ENCODE measurements at regions not wholly inside any gene's neighbourhood (a gene's known extent, or its start where the extent isn't known, plus 50 kb on each side); places are given as distances from the start of the nearest gene placed in this dataset.

- Histone ChIP-seq H3K4me2 (ENCODE audit: insufficient read depth, low read length) (no peak overlapping the region), H3K9me3 (ENCODE audit: insufficient read depth, low read length, severe bottlenecking) (peaks cover 2% of the 10 kb centered on the region), H3K4me3 (ENCODE audit: low read depth in 1 of 2, low read length in 2 of 2) (no peak overlapping the region), H3K79me2 (ENCODE audit: insufficient read depth, low read length) (no peaks in the 10 kb centered on the region), H3K27me3 (ENCODE audit: insufficient read depth, low read length, poor library complexity) (no peaks in the 10 kb centered on the region), H3K4me1 (ENCODE audit: insufficient read depth, low read length) (no peaks in the 10 kb centered on the region), H2AFZ (ENCODE audit: low read depth, low read length) (no peak overlapping the region), H3K27ac (ENCODE audit: low read length) (no peak overlapping the region), H3K9ac (ENCODE audit: low read depth, low read length) (no peak overlapping the region), H4K20me1 (ENCODE audit: insufficient read depth, low read length) (no peaks in the 10 kb centered on the region), H3K36me3 (ENCODE audit: insufficient read depth, low read length) (no peaks in the 10 kb centered on the region)
- no peak for ATAC-seq (ENCODE audit: insufficient read depth, low read depth)
- no peak for DNase-seq
- TF ChIP-seq CTCF (IDR thresholded peaks at IDR 0.05; ENCODE audit: borderline replicate concordance, extremely low read depth, low read length, poor library complexity, severe bottlenecking) (no peak), EZH2 (IDR thresholded peaks at IDR 0.05; ENCODE audit: borderline replicate concordance, low read depth, low read length, severe bottlenecking) (no peak)
Observed at GRCh38 chr4:154033921-154034320, 245.0 kb upstream of the SFRP2 start.

GRCh38 chr4:154032914-154033313 lies 244.0 kb upstream of the SFRP2 start:
- H3K4me1 ChIP-seq (ENCODE audit: insufficient read depth, low read length): no peaks in the 10 kb centered on the region
- no peak for TF ChIP-seq EZH2 (IDR thresholded peaks at IDR 0.05; ENCODE audit: borderline replicate concordance, low read depth, low read length, severe bottlenecking)
- TF ChIP-seq CTCF (IDR thresholded peaks at IDR 0.05; ENCODE audit: borderline replicate concordance, extremely low read depth, low read length, poor library complexity, severe bottlenecking): no peak
- no peaks in the 10 kb centered on the region for H3K36me3 ChIP-seq (ENCODE audit: insufficient read depth, low read length)
- H3K4me3 ChIP-seq (ENCODE audit: low read depth in 1 of 2, low read length in 2 of 2): no peak overlapping the region
- no peak overlapping the region for H3K9ac ChIP-seq (ENCODE audit: low read depth, low read length)
- no peak overlapping the region for H2AFZ ChIP-seq (ENCODE audit: low read depth, low read length)
- no peak overlapping the region for H3K4me2 ChIP-seq (ENCODE audit: insufficient read depth, low read length)
- no peaks in the 10 kb centered on the region for H3K27me3 ChIP-seq (ENCODE audit: insufficient read depth, low read length, poor library complexity)
- ATAC-seq (ENCODE audit: insufficient read depth, low read depth) (no peak), DNase-seq (no peak)
- H3K27ac ChIP-seq (ENCODE audit: low read length): no peak overlapping the region
- H3K79me2 ChIP-seq (ENCODE audit: insufficient read depth, low read length): no peaks in the 10 kb centered on the region
- peaks cover 2% of the 10 kb centered on the region for H3K9me3 ChIP-seq (ENCODE audit: insufficient read depth, low read length, severe bottlenecking)
- H4K20me1 ChIP-seq (ENCODE audit: insufficient read depth, low read length): no peaks in the 10 kb centered on the region

GRCh38 chr4:154030746-154031145 lies 241.9 kb upstream of the SFRP2 start:
- Histone ChIP-seq H3K4me1 (ENCODE audit: insufficient read depth, low read length) (no peaks in the 10 kb centered on the region), H3K36me3 (ENCODE audit: insufficient read depth, low read length) (no peaks in the 10 kb centered on the region), H3K9ac (ENCODE audit: low read depth, low read length) (no peak overlapping the region), H2AFZ (ENCODE audit: low read depth, low read length) (no peak overlapping the region), H3K4me3 (ENCODE audit: low read depth in 1 of 2, low read length in 2 of 2) (no peak overlapping the region), H3K27ac (ENCODE audit: low read length) (no peak overlapping the region), H3K27me3 (ENCODE audit: insufficient read depth, low read length, poor library complexity) (no peaks in the 10 kb centered on the region), H3K9me3 (ENCODE audit: insufficient read depth, low read length, severe bottlenecking) (peaks cover 2% of the 10 kb centered on the region), H4K20me1 (ENCODE audit: insufficient read depth, low read length) (no peaks in the 10 kb centered on the region), H3K79me2 (ENCODE audit: insufficient read depth, low read length) (no peaks in the 10 kb centered on the region), H3K4me2 (ENCODE audit: insufficient read depth, low read length) (no peak overlapping the region)
- TF ChIP-seq EZH2 (IDR thresholded peaks at IDR 0.05; ENCODE audit: borderline replicate concordance, low read depth, low read length, severe bottlenecking) (no peak), CTCF (IDR thresholded peaks at IDR 0.05; ENCODE audit: borderline replicate concordance, extremely low read depth, low read length, poor library complexity, severe bottlenecking) (no peak)
- DNase-seq (no peak), ATAC-seq (ENCODE audit: insufficient read depth, low read depth) (no peak)

GRCh38 chr4:154030152-154030551 lies 241.3 kb upstream of the SFRP2 start:
- H4K20me1 ChIP-seq (ENCODE audit: insufficient read depth, low read length): no peaks in the 10 kb centered on the region
- H2AFZ ChIP-seq (ENCODE audit: low read depth, low read length): no peak overlapping the region
- no peaks in the 10 kb centered on the region for H3K79me2 ChIP-seq (ENCODE audit: insufficient read depth, low read length)
- TF ChIP-seq EZH2 (IDR thresholded peaks at IDR 0.05; ENCODE audit: borderline replicate concordance, low read depth, low read length, severe bottlenecking) (no peak), CTCF (IDR thresholded peaks at IDR 0.05; ENCODE audit: borderline replicate concordance, extremely low read depth, low read length, poor library complexity, severe bottlenecking) (no peak)
- H3K4me1 ChIP-seq (ENCODE audit: insufficient read depth, low read length): no peaks in the 10 kb centered on the region
- DNase-seq: no peak
- H3K4me2 ChIP-seq (ENCODE audit: insufficient read depth, low read length): no peak overlapping the region
- H3K36me3 ChIP-seq (ENCODE audit: insufficient read depth, low read length): no peaks in the 10 kb centered on the region
- H3K4me3 ChIP-seq (ENCODE audit: low read depth in 1 of 2, low read length in 2 of 2): no peak overlapping the region
- peaks cover 2% of the 10 kb centered on the region for H3K9me3 ChIP-seq (ENCODE audit: insufficient read depth, low read length, severe bottlenecking)
- H3K27me3 ChIP-seq (ENCODE audit: insufficient read depth, low read length, poor library complexity): no peaks in the 10 kb centered on the region
- ATAC-seq (ENCODE audit: insufficient read depth, low read depth): no peak
- no peak overlapping the region for H3K9ac ChIP-seq (ENCODE audit: low read depth, low read length)
- no peak overlapping the region for H3K27ac ChIP-seq (ENCODE audit: low read length)

All from DND-41 (cell line).